ENCODE measurements at regions not wholly inside any gene's neighbourhood (a gene's known extent, or its start where the extent isn't known, plus 50 kb on each side); places are given as distances from the start of the nearest gene placed in this dataset.
"Not testable (repeated sequence)": the region's sequence is repeated elsewhere in the genome, so short reads cannot be mapped to it uniquely, and the experiment has no call there.

GRCh38 chr1:14334336-14335176, 263.9 kb upstream of the KAZN start:
- H3K4me1 Mint-ChIP-seq (ENCODE audit: low read depth), result peaks cover 27% of the 10 kb centered on the region
- peaks cover 3% of the 10 kb centered on the region for H3K27me3 Mint-ChIP-seq
- no peak for DNase-seq
- H3K36me3 Mint-ChIP-seq (ENCODE audit: low read depth), result no peaks in the 10 kb centered on the region
- no peak overlapping the region for H3K27ac Mint-ChIP-seq
- H3K9me3 Mint-ChIP-seq, result no peaks in the 10 kb centered on the region
- H3K4me3 Mint-ChIP-seq, result no peak overlapping the region

GRCh38 chr1:14338509-14338908, 260.0 kb upstream of the KAZN start:
- Mint-ChIP-seq H3K9me3 (no peaks in the 10 kb centered on the region), H3K27ac (no peak overlapping the region), H3K27me3 (peaks cover 15% of the 10 kb centered on the region), H3K4me1 (ENCODE audit: low read depth) (peaks cover 12% of the 10 kb centered on the region), H3K4me3 (no peak overlapping the region), H3K36me3 (ENCODE audit: low read depth) (no peaks in the 10 kb centered on the region)
- no peak for DNase-seq

GRCh38 chr1:14339288-14339687, 259.2 kb upstream of the KAZN start:
- H3K9me3 Mint-ChIP-seq, result no peaks in the 10 kb centered on the region
- peaks cover 10% of the 10 kb centered on the region for H3K4me1 Mint-ChIP-seq (ENCODE audit: low read depth)
- H3K27me3 Mint-ChIP-seq, result peaks cover 19% of the 10 kb centered on the region
- DNase-seq, result no peak
- no peak overlapping the region for H3K4me3 Mint-ChIP-seq
- no peak overlapping the region for H3K27ac Mint-ChIP-seq
- H3K36me3 Mint-ChIP-seq (ENCODE audit: low read depth), result no peaks in the 10 kb centered on the region

GRCh38 chr1:14340002-14340785, 258.3 kb upstream of the KAZN start:
- H3K4me1 Mint-ChIP-seq (ENCODE audit: low read depth), result peaks cover 5% of the 10 kb centered on the region
- no peak overlapping the region for H3K27ac Mint-ChIP-seq
- peaks cover 19% of the 10 kb centered on the region for H3K27me3 Mint-ChIP-seq
- H3K36me3 Mint-ChIP-seq (ENCODE audit: low read depth), result no peaks in the 10 kb centered on the region
- H3K9me3 Mint-ChIP-seq, result no peaks in the 10 kb centered on the region
- DNase-seq, result no peak
- H3K4me3 Mint-ChIP-seq, result no peak overlapping the region

- no peaks in the 10 kb centered on the region for H3K9me3 Mint-ChIP-seq
- no peak overlapping the region for H3K27ac Mint-ChIP-seq
- H3K4me3 Mint-ChIP-seq, result no peak overlapping the region
- H3K4me1 Mint-ChIP-seq (ENCODE audit: low read depth), result no peaks in the 10 kb centered on the region
- DNase-seq, result no peak
- peaks cover 19% of the 10 kb centered on the region for H3K27me3 Mint-ChIP-seq
- H3K36me3 Mint-ChIP-seq (ENCODE audit: low read depth), result no peaks in the 10 kb centered on the region
Measured at GRCh38 chr1:14341147-14341546, 257.3 kb upstream of the KAZN start.

- no peaks in the 10 kb centered on the region for H3K36me3 Mint-ChIP-seq (ENCODE audit: low read depth)
- H3K4me1 Mint-ChIP-seq (ENCODE audit: low read depth), result no peaks in the 10 kb centered on the region
- H3K4me3 Mint-ChIP-seq, result no peak overlapping the region
- H3K27ac Mint-ChIP-seq, result no peak overlapping the region
- no peak for DNase-seq
- H3K9me3 Mint-ChIP-seq, result no peaks in the 10 kb centered on the region
- H3K27me3 Mint-ChIP-seq, result peaks cover 20% of the 10 kb centered on the region
Measured at GRCh38 chr1:14345946-14346550, 252.4 kb upstream of the KAZN start.

- H3K36me3 Mint-ChIP-seq (ENCODE audit: low read depth), result no peaks in the 10 kb centered on the region
- no peaks in the 10 kb centered on the region for H3K9me3 Mint-ChIP-seq
- no peak overlapping the region for H3K4me3 Mint-ChIP-seq
- no peak overlapping the region for H3K27ac Mint-ChIP-seq
- H3K27me3 Mint-ChIP-seq, result peaks cover 15% of the 10 kb centered on the region
- H3K4me1 Mint-ChIP-seq (ENCODE audit: low read depth), result no peaks in the 10 kb centered on the region
- no peak for DNase-seq
Measured at GRCh38 chr1:14347186-14347585, 251.3 kb upstream of the KAZN start.

- no peak overlapping the region for H3K27ac Mint-ChIP-seq
- no peaks in the 10 kb centered on the region for H3K4me1 Mint-ChIP-seq (ENCODE audit: low read depth)
- H3K36me3 Mint-ChIP-seq (ENCODE audit: low read depth), result no peaks in the 10 kb centered on the region
- no peak for DNase-seq
- H3K9me3 Mint-ChIP-seq, result no peaks in the 10 kb centered on the region
- peaks cover 11% of the 10 kb centered on the region for H3K27me3 Mint-ChIP-seq
- no peak overlapping the region for H3K4me3 Mint-ChIP-seq
Measured at GRCh38 chr1:14347776-14348175, 250.7 kb upstream of the KAZN start.

GRCh38 chr1:14350197-14350596, 248.3 kb upstream of the KAZN start:
- DNase-seq, result no peak
- H3K27ac Mint-ChIP-seq, result no peak overlapping the region

GRCh38 chr1:14352897-14353296, 245.6 kb upstream of the KAZN start:
- Mint-ChIP-seq H3K27me3 (peaks cover 7% of the 10 kb centered on the region), H3K27ac (no peak overlapping the region), H3K36me3 (ENCODE audit: low read depth) (no peaks in the 10 kb centered on the region), H3K4me3 (no peak overlapping the region), H3K9me3 (peaks cover 9% of the 10 kb centered on the region), H3K4me1 (ENCODE audit: low read depth) (no peaks in the 10 kb centered on the region)
- DNase-seq, result no peak

More at GRCh38 chr1:14350197-14350596, 248.3 kb upstream of the KAZN start:
- H3K27me3 Mint-ChIP-seq, result peaks cover 7% of the 10 kb centered on the region
- H3K9me3 Mint-ChIP-seq, result no peaks in the 10 kb centered on the region
- no peak overlapping the region for H3K4me3 Mint-ChIP-seq
- no peaks in the 10 kb centered on the region for H3K4me1 Mint-ChIP-seq (ENCODE audit: low read depth)
- H3K36me3 Mint-ChIP-seq (ENCODE audit: low read depth), result no peaks in the 10 kb centered on the region

GRCh38 chr1:14361005-14361404, 237.5 kb upstream of the KAZN start:
- not testable (repeated sequence) for H3K4me3 Mint-ChIP-seq; DNase-seq; H3K4me1 Mint-ChIP-seq (ENCODE audit: low read depth); H3K27ac Mint-ChIP-seq; H3K36me3 Mint-ChIP-seq (ENCODE audit: low read depth); H3K9me3 Mint-ChIP-seq
- H3K27me3 Mint-ChIP-seq, result peaks cover 22% of the 10 kb centered on the region

- H3K27me3 Mint-ChIP-seq, result peaks cover 25% of the 10 kb centered on the region
- DNase-seq, result no peak
- H3K4me3 Mint-ChIP-seq, result no peak overlapping the region
- H3K36me3 Mint-ChIP-seq (ENCODE audit: low read depth), result no peaks in the 10 kb centered on the region
- no peaks in the 10 kb centered on the region for H3K4me1 Mint-ChIP-seq (ENCODE audit: low read depth)
- no peaks in the 10 kb centered on the region for H3K9me3 Mint-ChIP-seq
- H3K27ac Mint-ChIP-seq, result no peak overlapping the region
Measured at GRCh38 chr1:14362331-14362730, 236.2 kb upstream of the KAZN start.

- Mint-ChIP-seq H3K4me1 (ENCODE audit: low read depth) (no peaks in the 10 kb centered on the region), H3K27me3 (peaks cover 25% of the 10 kb centered on the region), H3K9me3 (no peaks in the 10 kb centered on the region), H3K36me3 (ENCODE audit: low read depth) (no peaks in the 10 kb centered on the region), H3K27ac (no peak overlapping the region), H3K4me3 (no peak overlapping the region)
- DNase-seq, result no peak
Measured at GRCh38 chr1:14363036-14363590, 235.4 kb upstream of the KAZN start.

- Mint-ChIP-seq H3K9me3 (no peaks in the 10 kb centered on the region), H3K36me3 (ENCODE audit: low read depth) (no peaks in the 10 kb centered on the region), H3K4me3 (no peak overlapping the region), H3K27me3 (peaks cover 25% of the 10 kb centered on the region), H3K4me1 (ENCODE audit: low read depth) (no peaks in the 10 kb centered on the region), H3K27ac (no peak overlapping the region)
- no peak for DNase-seq
Measured at GRCh38 chr1:14363707-14364413, 234.6 kb upstream of the KAZN start.
